ENCODE measurements at regions not wholly inside any gene's neighbourhood (a gene's known extent, or its start where the extent isn't known, plus 50 kb on each side); places are given as distances from the start of the nearest gene placed in this dataset.

GRCh38 chr5:84718377-84718776 is 333.7 kb upstream of the EDIL3 start:
- TF ChIP-seq, protein P1, sequence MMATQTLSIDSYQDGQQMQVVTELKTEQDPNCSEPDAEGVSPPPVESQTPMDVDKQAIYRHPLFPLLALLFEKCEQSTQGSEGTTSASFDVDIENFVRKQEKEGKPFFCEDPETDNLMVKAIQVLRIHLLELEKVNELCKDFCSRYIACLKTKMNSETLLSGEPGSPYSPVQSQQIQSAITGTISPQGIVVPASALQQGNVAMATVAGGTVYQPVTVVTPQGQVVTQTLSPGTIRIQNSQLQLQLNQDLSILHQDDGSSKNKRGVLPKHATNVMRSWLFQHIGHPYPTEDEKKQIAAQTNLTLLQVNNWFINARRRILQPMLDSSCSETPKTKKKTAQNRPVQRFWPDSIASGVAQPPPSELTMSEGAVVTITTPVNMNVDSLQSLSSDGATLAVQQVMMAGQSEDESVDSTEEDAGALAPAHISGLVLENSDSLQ (IDR thresholded peaks at IDR 0.05): no peak
- TF ChIP-seq FOXA1 (IDR thresholded peaks at IDR 0.05) (no peak), ARNT (IDR thresholded peaks at IDR 0.05) (no peak), FOXM1 (IDR thresholded peaks at IDR 0.05; ENCODE audit: borderline replicate concordance) (no peak), ZNF384 (IDR thresholded peaks at IDR 0.05) (no peak), TARDBP (IDR thresholded peaks at IDR 0.05) (no peak), SP1 (IDR thresholded peaks at IDR 0.05) (no peak), BHLHE40 (IDR thresholded peaks at IDR 0.05; ENCODE audit: borderline replicate concordance) (no peak), FOXK2 (IDR thresholded peaks at IDR 0.05) (no peak), ELF4 (IDR thresholded peaks at IDR 0.05) (no peak)
